GM21381 (cell line): ENCODE measurements at regions not wholly inside any gene's neighbourhood (a gene's known extent, or its start where the extent isn't known, plus 50 kb on each side); places are given as distances from the start of the nearest gene placed in this dataset.
"Not testable (repeated sequence)": the region's sequence is repeated elsewhere in the genome, so short reads cannot be mapped to it uniquely, and the experiment has no call there.

Experiments
- ATAC-seq: cut with Tn5 transposase; IDR thresholded peaks from one replicate; pipeline ENCODE4 v1.9.1; 2021; ENCODE audit warnings: mild to moderate bottlenecking, moderate library complexity; ENCODE audit not compliant: unreplicated experiment

GRCh38 chr11:122209619-122210366 lies 93.8 kb upstream of the BLID start:
- no peak for ATAC-seq

GRCh38 chr11:122207921-122208764 lies 92.1 kb upstream of the BLID start:
- no peak for ATAC-seq

GRCh38 chr11:122207505-122207904 lies 91.5 kb upstream of the BLID start:
- ATAC-seq = no peak

- no peak for ATAC-seq
These were observed 89.0 kb upstream of the BLID start for GRCh38 chr11:122205036-122205435.

GRCh38 chr11:122204206-122204605 lies 88.2 kb upstream of the BLID start:
- no peak for ATAC-seq

GRCh38 chr11:122202951-122203456 lies 87.0 kb upstream of the BLID start:
- ATAC-seq = peak; percentile 80

GRCh38 chr11:122202161-122202950 lies 86.3 kb upstream of the BLID start:
- ATAC-seq = peak; percentile 11

GRCh38 chr11:122201106-122201505 lies 85.1 kb upstream of the BLID start:
- no peak for ATAC-seq

- no peak for ATAC-seq
These were observed 83.6 kb upstream of the BLID start for GRCh38 chr11:122199661-122200060.

GRCh38 chr11:122198291-122198983 lies 82.4 kb upstream of the BLID start:
- ATAC-seq = no peak

GRCh38 chr11:122197066-122197987 lies 81.3 kb upstream of the BLID start:
- no peak for ATAC-seq

GRCh38 chr11:122195790-122196189 lies 79.8 kb upstream of the BLID start:
- no peak for ATAC-seq

- ATAC-seq = not testable (repeated sequence)
These were observed 78.0 kb upstream of the BLID start for GRCh38 chr11:122193881-122194480.

GRCh38 chr11:122193457-122193856 lies 77.4 kb upstream of the BLID start:
- ATAC-seq = no peak

- ATAC-seq = no peak
These were observed 76.7 kb upstream of the BLID start for GRCh38 chr11:122192634-122193255.

- no peak for ATAC-seq
These were observed 74.8 kb upstream of the BLID start for GRCh38 chr11:122190768-122191167.

- no peak for ATAC-seq
These were observed 73.2 kb upstream of the BLID start for GRCh38 chr11:122189229-122189628.

- no peak for ATAC-seq
These were observed 71.6 kb upstream of the BLID start for GRCh38 chr11:122187373-122188165.
